NCI-H187 treated with DMSO at 0.1 percent for 48 hours (cell line): ENCODE measurements at regions not wholly inside any gene's neighbourhood (a gene's known extent, or its start where the extent isn't known, plus 50 kb on each side); places are given as distances from the start of the nearest gene placed in this dataset.
A peak's percentile ranks its signal among the peaks of the same experiment; 100 is the strongest.
"Not testable (repeated sequence)": the region's sequence is repeated elsewhere in the genome, so short reads cannot be mapped to it uniquely, and the experiment has no call there.

Experiments used
- DNase-seq: peaks from one replicate; lab custom pipeline; 2025; lab: John Stamatoyannopoulos, UW

DNA sequence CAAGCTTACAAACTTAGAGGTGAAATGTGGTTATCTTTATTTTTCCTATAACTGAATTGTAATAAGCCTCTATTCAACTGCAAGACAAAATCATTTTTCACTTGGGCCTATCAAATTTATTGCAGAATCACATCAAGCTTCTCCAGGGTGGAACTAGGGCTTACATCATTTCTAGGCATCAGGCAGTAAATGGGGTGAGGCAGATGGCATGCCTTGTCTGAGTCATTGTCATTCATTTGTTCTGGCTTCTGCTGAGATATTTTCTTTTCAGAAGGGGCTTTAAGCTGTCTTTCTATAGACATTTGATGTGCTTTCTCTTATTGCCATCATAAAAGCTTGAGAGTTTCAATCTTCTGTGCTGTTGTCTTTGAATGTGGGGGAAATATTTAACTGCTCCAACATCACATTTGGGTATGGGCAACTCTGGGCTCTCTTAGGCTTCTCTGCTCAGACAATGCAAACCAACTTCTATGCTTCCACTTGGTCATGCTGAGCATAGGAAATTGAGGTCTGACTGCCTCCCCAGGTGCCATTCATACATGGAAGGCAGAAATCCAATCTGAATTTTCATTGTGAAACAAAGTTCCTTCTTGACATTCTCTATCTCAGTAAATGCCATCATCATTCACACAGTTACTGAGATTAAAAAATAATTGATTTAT is 225.8 kb upstream of the GIMD1 start:
- no peak for DNase-seq

DNA sequence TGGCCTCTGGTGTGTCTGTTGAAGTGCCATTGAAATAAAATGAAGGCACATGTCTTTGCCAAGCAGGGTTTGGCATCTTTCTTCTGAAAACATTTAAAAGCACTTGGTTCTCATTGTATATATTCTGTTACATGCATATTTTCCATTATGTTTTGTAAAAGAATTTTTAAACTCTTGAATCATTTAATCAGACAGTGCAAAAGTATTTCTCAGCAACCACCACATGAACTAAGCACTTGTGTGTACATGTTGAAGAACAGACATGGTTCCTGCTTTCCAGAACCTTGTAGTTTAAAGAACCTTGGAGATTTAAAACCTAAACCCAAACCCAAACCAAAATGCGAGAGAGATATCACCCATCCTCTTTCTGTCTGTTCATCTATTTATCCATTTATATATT is 220.3 kb upstream of the GIMD1 start:
- no peak for DNase-seq

GRCh38 chr4:106587558-106587957 is 219.0 kb upstream of the GIMD1 start:
- peak; percentile 12 for DNase-seq

DNA sequence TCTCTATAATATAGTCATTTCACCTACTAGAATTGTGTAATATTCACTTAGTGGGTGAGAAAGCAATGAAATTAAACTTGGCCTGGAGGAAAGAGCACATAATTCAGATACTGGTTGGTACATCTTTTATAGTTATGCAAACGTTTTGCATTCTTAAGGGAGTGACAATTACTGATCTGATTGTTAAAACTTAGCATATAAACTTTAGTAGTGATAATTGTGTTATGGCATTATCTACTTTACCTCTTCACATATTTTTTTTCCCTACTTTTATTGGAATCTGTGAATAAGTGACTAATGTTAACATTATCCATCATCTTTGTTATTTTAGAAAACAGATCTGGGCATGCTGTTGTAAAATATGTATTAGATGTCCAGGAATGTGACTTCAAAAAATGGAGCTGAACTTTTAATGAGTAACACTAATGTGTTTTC is 217.4 kb upstream of the GIMD1 start:
- no peak for DNase-seq

- DNase-seq: no peak
These were observed 215.9 kb upstream of the GIMD1 start for GRCh38 chr4:106584337-106584989.

GRCh38 chr4:106583567-106583966 is 215.0 kb upstream of the GIMD1 start:
- no peak for DNase-seq

DNA sequence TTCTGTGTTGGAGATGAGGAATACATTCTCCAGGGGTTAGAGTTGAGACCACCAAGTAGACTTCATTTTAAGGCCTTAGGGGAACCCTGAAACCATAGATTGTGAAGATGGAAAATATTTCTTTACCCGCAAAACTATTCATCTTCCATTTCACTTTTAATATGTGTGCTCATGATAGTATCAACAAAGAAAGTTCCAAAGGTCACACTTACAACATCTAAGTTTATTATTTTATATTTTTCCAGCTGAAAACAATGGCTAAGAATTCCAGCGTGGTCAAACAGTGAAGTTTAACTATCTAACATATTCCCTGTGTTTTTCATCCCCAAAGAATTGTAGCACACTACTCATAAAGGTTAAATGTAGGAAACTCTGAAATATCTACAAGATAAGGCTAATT is 214.5 kb upstream of the GIMD1 start:
- no peak for DNase-seq

DNA sequence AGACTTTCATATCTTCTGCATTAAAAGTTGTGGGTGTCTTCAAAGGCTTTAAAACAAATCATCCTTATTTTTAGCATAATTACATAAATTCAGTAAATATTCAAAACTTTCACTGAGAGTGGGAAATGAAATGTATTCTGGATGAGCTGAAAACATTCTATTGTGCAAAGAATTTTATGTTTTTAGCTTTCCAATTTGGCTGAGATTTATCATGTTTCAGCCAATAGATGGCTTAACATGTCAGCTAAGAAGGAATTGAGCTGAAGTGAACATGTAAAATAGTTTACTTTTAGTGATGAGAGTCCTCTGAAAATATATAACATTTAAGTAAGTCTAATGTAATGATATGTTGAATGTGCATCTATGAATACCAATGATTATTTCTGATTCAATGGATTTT is 213.5 kb upstream of the GIMD1 start:
- no peak for DNase-seq

GRCh38 chr4:106579236-106579635 is 210.7 kb upstream of the GIMD1 start:
- no peak for DNase-seq

GRCh38 chr4:106569146-106570031 is 200.8 kb upstream of the GIMD1 start:
- no peak for DNase-seq

DNA sequence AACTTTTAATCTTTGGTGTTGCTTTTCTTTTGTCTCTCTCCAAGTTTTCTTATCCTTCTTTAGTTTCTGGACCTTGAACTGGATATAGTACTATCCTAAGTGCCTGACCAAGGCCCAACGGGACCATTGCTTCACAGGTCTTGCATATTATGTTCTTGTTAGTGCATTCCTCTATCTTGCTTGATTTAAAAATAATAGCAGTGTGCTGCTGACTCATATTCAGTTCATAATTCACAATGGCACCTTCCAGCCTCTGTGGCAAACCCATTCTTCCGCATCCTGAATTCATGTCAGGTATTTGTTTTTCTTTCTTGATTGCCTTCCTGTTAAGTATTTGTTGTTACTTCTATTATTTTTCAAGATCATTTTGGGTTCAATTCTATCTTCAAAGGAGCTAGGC is 197.1 kb upstream of the GIMD1 start:
- no peak for DNase-seq

- DNase-seq: not testable (repeated sequence)
These were observed 195.1 kb upstream of the GIMD1 start for GRCh38 chr4:106563637-106564036.

- no peak for DNase-seq
These were observed 183.1 kb upstream of the GIMD1 start for GRCh38 chr4:106551724-106552123.

DNA sequence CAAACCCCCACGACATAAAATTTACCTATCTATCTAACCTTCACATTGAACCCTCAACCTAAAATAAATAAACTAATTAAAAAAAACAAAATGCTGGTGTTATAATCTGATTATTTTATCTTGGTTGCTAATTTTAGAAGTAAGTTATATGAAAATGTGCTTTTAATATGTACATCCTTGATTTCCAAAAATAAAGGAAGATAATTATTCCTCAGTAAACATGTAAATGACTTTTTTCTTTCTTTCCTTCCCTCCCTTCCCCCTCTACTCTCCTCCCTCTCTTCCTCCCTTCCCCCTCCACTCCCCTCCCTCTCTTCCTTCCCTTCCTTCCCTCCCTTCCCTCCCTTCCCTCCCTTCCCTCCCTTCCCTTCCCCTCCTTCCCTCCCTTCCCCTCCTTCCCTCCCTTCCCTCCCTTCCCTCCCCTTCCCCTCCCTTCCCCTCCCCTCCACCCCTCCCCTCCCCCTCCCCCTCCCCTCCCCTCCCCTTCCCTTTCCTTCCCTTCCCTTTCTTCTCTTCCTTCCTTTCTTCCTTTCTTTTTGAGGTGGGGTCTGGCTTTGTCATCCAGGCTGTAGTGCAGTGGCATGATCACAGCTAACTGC is 180.0 kb upstream of the GIMD1 start:
- DNase-seq: no peak

DNA sequence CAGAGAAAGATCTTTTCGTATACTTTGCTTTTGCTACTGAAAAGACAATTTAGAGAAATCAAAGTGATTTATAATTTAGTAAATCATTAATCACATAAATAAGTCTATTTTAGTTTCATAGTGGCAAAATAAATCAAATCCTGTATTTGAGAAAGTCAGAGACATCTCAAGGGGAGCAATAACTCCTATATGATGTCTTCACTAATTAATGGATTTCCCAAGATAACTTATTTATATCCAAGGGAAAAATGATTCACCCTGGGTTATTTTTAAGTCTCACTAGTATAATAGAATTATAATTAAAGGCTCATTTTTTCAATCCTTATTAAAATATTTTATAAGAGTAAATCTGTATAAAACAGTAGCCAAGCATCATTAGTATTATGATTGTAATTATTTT is 177.8 kb upstream of the GIMD1 start:
- no peak for DNase-seq

DNA sequence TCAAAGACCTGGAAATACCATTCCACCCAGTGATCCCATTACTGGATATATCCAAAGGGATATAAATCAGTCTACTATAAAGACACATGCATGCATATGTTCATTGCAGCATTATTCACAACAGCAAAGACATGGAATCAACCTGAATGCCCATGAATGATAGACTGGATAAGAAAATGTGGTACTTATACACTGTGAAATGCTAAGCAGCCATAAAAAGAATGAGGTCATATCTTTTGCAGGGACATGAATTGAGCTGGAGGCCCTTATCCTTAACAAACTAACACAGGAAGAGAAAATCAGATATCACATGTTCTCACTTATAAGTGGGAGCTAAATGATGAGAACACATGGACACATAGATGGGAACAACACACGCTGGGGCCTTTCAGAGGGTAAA is 174.0 kb upstream of the GIMD1 start:
- not testable (repeated sequence) for DNase-seq

- no peak for DNase-seq
These were observed 172.7 kb upstream of the GIMD1 start for GRCh38 chr4:106541253-106541652.

- no peak for DNase-seq
These were observed 162.2 kb upstream of the GIMD1 start for GRCh38 chr4:106530821-106531220.

DNA sequence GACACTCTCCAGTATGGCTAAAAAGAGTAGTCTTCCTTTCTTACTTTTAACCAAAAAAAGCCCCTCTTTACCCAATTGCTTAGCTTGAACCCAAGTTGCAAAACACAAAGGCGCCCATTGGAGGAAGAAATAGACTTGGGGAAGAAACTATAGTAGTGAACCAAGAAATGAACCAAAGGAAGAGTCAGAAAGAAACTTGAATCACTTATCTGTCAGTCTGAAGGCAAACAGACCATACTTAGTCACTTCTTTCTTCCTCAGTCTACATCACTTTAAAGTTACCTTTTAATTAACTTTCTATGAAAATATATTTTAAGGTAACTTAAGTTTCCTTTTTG is 161.4 kb upstream of the GIMD1 start:
- no peak for DNase-seq

GRCh38 chr4:106529348-106530023 is 160.9 kb upstream of the GIMD1 start:
- DNase-seq: no peak

DNA sequence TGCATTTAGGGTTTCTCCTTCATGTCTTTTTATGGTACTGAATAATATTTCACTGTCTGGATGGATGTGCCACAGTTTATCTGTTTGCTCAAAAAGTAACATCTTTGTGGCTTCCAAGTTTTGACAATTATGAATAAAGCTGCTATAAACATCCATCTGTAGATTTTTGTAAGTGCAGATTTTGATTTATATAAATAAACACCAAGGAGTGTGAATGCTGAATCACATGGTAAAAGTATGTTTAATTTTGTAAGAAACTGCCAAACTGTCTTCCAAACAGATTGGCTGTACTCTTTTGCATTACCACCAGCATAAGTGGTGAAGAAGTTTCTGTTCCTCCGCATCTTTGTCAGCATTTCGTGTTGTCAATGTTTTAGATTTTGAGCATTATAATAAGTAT is 158.7 kb upstream of the GIMD1 start:
- no peak for DNase-seq

DNA sequence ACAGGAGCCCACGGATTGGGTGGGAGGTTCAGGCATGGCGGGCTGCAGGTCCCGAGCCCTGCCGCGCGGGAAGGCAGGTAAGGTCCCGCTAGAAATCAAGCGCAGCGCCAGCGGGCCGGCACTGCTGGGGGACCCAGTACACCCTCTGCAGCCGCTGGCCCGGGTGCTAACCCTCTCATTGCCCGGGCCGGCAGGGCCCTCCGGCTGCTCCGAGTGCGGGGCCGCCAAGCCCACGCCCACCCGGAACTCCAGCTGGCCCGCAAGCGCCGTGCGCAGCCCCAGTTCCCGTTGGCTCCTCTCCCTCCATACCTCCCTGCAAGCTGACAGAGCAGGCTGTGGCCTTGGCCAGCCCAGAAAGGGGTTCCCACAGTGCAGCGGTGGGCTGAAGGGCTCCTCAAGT is 156.8 kb upstream of the GIMD1 start:
- not testable (repeated sequence) for DNase-seq
